ENCODE measurements at regions not wholly inside any gene's neighbourhood (a gene's known extent, or its start where the extent isn't known, plus 50 kb on each side); places are given as distances from the start of the nearest gene placed in this dataset.

GRCh38 chr4:66842026-66842723 lies 703.1 kb downstream of the CENPC start:
- BruUV-seq (replicated peaks), result no TSS peak
- ATAC-seq (no peak), DNase-seq (ENCODE audit: low read depth, low spot score) (no peak)
- no peaks in the 10 kb centered on the region for H3K9me3 ChIP-seq (ENCODE audit: control insufficient read depth, insufficient read depth, low read depth, low read length)
- no peaks in the 10 kb centered on the region for H3K4me1 ChIP-seq (ENCODE audit: control insufficient read depth, insufficient read depth, low read length)
- no peaks in the 10 kb centered on the region for H3K36me3 ChIP-seq (ENCODE audit: control insufficient read depth, insufficient read depth, low read length)
- H3K4me3 ChIP-seq (ENCODE audit: low read depth in 2 of 2, low read length in 2 of 2), result no peak overlapping the region
- POLR2A ChIA-PET, result no interaction called here
- H3K27me3 ChIP-seq (ENCODE audit: control insufficient read depth, insufficient read depth, low read length), result no peaks in the 10 kb centered on the region
- CTCF ChIA-PET, result no interaction called here
- intact Hi-C loops (cut with micrococcal nuclease; ENCODE audit: unreplicated experiment) (no loop called here), in situ Hi-C loops (cut with HindIII; ENCODE audit: low pct_unique_long_range_greater_than_20kb, low sequenced_read_pairs) (no loop called here)
- no peak for TF ChIP-seq TCF7L2 (IDR thresholded peaks at IDR 0.05; ENCODE audit: low read depth, low read length)
- TF ChIP-seq CTCF (IDR thresholded peaks at IDR 0.05), result no peak
- no peak for TF ChIP-seq POLR2AphosphoS5 (IDR thresholded peaks at IDR 0.05; ENCODE audit: low read depth, low read length)
- no peak for TF ChIP-seq SIN3A (IDR thresholded peaks at IDR 0.05; ENCODE audit: borderline replicate concordance, insufficient read depth, low read depth, low read length)
- TF ChIP-seq REST (IDR thresholded peaks at IDR 0.05; ENCODE audit: insufficient read depth in 1 of 2, low read depth in 2 of 2, low read length in 1 of 2), result no peak
- no peak overlapping the region for H3K27ac ChIP-seq (ENCODE audit: low read length)

- intact Hi-C loops (cut with micrococcal nuclease; ENCODE audit: unreplicated experiment) (no loop called here), in situ Hi-C loops (cut with HindIII; ENCODE audit: low pct_unique_long_range_greater_than_20kb, low sequenced_read_pairs) (no loop called here)
- Histone ChIP-seq H3K4me1 (ENCODE audit: control insufficient read depth, insufficient read depth, low read length) (no peaks in the 10 kb centered on the region), H3K27ac (ENCODE audit: low read length) (no peak overlapping the region), H3K27me3 (ENCODE audit: control insufficient read depth, insufficient read depth, low read length) (no peaks in the 10 kb centered on the region), H3K4me3 (ENCODE audit: low read depth in 2 of 2, low read length in 2 of 2) (no peak overlapping the region), H3K9me3 (ENCODE audit: control insufficient read depth, insufficient read depth, low read depth, low read length) (no peaks in the 10 kb centered on the region), H3K36me3 (ENCODE audit: control insufficient read depth, insufficient read depth, low read length) (no peaks in the 10 kb centered on the region)
- ChIA-PET CTCF (no interaction called here), POLR2A (no interaction called here)
- DNase-seq (ENCODE audit: low read depth, low spot score), result no peak
- no peak for TF ChIP-seq REST (IDR thresholded peaks at IDR 0.05; ENCODE audit: insufficient read depth in 1 of 2, low read depth in 2 of 2, low read length in 1 of 2)
- no peak for TF ChIP-seq POLR2AphosphoS5 (IDR thresholded peaks at IDR 0.05; ENCODE audit: low read depth, low read length)
- TF ChIP-seq TCF7L2 (IDR thresholded peaks at IDR 0.05; ENCODE audit: low read depth, low read length), result no peak
- no peak for TF ChIP-seq CTCF (IDR thresholded peaks at IDR 0.05)
- no peak for TF ChIP-seq SIN3A (IDR thresholded peaks at IDR 0.05; ENCODE audit: borderline replicate concordance, insufficient read depth, low read depth, low read length)
- ATAC-seq, result no peak
- no TSS peak for BruUV-seq (replicated peaks)
Measured at GRCh38 chr4:66840178-66840577, 705.1 kb downstream of the CENPC start.

All from Panc1 (cell line).